NAMALWA (cell line): ENCODE measurements at regions not wholly inside any gene's neighbourhood (a gene's known extent, or its start where the extent isn't known, plus 50 kb on each side); places are given as distances from the start of the nearest gene placed in this dataset.

Experiments used
- DNase-seq: peaks from one replicate; pipeline ENCODE4 v3.0.0-alpha.2; 2015; ENCODE audit warnings: low spot score

DNA sequence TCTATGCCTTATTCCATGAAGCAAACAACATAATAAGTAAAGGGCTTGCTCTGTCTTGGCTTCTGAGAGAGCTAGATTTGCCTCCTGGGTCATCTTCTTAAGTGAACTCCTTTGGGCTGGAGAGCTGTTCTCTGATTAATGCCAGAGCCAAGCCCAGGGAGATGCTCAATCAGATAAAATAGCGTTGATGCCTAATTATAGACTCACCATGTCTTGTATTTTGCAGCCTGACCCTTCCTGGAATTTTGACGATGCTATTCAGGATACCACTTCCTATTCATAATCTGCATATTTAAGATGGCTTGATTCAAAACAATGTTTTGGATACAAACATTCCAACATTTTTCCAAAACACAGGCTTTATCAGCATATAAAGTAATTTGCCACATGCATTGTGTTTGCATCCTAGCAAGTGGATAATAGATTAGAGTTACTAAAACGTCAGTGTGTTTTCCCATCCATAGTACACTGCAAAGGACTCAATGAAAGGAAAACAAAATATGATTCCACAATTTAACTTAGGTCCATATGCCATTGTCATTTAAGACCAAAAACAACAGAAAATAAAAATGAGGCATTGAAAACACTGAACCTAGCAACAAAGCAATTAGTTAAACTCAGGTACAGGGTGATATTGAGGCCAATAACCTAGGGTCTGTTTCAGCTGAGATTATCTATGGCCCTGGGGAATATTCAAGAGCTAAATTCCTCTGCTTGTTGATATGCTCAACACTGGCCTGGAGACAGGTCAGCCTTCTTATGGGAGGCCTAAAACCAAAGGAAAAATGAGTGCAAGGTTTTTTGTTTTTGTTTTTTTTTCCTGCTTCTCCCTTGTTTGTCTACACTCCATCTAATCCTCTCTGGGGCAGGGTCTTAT lies 184.2 kb upstream of the FOXN3 start:
- no peak for DNase-seq

DNA sequence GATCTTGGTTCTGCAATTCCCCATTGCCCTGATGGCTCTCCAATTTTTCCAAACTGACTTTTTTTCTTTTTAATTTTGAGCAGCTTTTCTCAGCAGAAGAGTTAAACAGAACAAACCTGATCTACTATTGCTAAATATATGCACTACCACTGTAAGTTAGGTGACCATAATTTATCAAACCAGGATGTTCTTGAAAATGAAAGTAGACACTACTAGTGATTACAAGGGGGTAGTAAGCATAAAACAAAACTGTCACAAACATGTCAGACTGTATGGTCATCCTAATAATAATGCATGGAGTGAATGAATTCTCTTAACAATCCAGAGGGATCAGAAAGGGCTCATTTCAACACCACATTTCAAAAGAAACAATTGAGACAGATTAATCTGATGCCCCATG lies 183.0 kb upstream of the FOXN3 start:
- DNase-seq: no peak

DNA sequence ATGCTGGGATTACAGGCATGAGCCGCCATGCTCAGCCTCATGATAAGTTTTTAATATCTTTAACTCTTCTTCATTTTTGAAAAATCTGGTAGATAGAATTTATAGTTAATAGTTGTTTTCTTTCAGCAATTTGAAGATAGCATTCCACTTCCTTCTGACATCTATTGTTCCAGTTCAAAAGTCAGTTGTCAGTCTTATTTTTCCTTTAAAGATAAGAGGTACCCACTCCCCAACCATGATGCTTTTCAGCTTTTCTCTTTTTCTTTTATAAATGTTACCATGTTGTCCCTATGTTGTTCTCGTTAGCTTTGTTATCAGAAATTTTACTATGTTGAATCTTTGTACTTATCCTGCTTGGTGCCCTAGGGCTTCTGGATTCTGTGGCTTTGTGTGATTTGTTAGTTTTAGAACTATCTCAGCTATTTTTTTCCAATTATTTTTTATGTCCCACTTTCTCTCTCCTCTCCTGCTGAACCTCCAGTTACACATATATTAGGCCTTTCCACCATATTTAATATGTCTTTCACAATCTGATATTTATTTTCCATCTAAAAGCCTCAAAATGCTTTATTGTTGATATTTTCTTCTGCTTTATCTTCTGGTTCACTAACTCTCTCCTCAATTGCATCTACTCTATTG lies 181.6 kb upstream of the FOXN3 start:
- DNase-seq: peak; percentile 11

DNA sequence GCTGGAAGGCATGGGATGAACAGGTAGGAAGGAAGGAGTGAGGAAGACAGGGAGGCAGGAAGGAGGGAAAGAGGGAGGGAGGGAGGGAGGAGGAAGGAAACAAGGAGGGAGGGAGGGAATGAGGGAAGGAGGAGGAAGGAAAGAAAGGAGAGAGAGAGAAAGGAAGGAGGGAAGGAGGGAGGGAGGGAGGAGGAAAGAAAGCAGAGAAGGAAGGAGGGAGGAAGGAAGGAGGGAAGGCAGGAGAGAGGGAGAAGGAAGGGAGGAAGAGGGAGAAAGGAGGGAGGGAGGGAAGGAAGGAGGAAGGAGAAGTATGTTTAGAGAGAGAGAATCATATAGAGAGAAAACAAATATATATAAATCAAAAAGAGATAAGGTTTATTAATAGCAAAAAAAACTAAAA lies 175.9 kb upstream of the FOXN3 start:
- DNase-seq: no peak

DNA sequence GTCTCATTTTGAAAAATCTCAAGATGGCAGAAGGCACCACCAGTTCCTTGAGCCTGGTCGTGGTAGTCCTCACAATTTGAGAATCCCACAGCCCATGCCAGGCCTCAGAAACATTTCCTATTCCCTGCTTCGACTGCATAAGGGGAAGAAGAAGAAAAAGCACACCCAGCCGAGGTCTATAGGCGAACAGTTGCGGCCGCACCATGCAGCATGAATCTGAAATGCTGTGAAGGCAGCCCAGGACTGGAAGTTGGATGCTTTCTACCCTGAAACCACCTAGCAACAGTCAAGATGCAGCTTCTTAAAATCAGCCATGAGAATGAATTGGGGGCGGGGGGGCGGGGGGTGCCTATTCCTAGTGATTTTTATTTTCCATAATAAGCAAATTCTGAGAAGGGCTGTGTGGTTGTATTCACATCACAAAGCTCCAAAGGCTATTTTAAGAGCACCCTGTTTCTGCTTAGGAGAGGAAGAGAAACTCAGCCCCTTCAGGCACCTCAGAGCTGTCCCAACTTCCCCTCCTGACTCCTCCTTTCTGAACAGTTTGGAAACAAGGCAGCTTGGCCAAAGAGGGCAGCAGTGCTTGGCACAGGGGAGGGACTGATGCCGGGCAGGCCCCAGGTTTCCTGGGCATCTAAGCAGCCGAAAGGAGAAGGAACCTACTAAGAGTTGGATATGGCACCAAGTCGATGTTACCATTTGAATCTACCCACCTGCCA lies 172.5 kb upstream of the FOXN3 start:
- DNase-seq: no peak

DNA sequence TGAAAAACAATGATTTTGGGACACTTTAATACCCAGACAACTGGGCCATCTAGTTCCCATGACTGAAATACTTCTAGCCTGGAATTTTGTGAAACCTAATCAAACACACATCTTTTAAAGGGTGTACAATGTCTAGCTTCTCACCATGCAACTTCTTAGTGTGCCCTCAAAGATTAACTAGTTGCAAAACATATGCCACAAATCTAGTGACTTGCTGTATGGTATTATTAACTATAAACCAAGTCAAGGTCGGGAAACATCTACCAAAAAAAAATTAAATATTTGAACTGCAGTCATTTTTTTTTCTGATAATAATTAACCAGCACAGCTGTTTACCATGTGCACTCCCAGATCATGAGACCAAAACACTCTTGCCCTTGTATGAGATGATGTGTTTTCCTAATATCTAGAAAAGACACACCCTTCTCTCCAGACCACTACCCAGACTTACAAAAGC lies 171.8 kb upstream of the FOXN3 start:
- no peak for DNase-seq

DNA sequence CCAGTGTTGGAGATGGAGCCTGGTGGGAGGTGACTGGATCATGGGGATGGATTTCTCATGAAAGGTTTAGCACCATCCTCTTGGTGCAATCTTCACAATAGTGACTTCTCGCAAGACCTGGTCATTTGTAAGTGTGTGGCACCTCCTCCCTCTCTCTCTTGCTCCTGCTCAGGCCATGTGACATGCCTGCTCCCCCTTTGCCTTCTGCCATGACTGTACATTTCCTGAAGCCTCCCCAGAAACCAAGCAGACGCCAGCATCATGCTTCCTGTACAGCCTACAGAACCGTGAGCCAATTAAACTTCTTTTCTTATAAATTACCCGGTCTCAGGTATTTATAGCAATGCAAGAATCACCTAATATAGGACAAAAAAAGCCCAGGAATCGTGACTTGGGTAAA lies 171.0 kb upstream of the FOXN3 start:
- DNase-seq: no peak

DNA sequence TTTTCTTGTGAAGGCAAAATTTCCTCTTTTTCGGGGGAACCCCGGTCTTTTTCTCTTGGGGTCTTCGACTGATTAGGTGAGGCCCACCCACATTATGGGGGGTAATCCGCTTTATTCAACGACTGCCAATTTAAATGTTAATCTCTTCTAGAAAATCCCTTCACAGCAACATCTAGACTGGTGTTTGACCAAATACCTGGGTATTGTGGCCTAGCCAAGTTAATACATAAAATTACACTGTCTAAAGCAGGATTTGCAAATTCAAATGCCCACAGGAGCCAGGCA lies 170.0 kb upstream of the FOXN3 start:
- no peak for DNase-seq

DNA sequence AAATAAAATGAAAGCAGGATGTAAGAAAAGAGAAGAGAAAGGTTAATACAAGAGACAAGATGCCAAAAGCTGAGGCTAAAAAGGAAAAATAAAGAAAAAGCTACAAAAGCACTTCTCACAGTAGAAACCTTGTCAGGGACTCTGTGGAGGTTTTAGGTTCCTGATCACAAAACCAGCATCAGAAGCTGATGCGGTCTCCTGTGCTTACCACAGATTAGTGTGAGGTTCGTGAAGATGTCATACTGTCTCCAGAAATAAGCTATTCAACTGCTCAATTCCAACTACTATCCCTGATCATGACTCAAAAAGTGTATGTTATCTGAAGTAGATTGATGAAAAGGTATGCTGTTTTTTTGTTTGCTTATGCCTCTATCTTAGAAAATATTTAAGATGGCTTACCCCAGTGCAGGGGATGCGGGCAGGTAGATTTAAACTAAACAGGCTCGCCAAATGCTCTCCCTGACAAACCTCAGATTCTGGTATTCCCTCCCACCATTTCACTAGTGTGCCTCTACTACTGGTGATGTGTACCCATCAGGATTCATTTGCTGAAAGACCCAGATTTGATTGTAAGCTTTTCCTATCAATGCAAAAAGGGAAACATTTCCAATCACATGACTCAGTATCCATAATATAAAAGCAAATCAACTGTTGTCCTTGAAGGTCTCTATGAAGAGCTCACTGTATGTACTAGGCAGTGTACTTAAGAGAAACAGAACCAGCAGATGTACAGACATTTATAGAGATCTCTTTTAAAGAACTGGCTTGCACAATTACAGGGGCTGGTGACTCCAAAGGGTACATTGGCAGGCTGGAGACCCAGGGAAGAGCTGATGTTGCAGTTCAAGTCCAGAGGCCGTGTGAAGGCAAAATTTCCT lies 169.5 kb upstream of the FOXN3 start:
- no peak for DNase-seq

DNA sequence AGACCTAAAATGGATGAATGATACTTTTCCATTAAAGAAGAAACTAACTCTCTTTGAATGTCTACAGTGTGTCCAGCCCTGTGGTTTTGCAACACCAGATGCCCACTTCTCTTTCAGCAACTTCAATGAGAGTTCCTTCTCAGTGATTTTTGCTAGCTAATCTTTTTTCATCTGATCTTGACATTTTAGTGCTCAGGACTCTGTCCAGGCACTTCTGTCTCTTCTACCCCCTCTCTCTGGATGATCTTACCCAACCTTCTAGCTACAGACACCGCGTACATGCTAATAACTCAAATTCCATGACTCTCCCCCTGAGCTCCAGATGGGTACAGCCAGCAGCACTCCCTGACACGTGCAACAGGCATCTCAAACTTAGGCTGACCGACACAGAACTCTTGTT lies 161.1 kb upstream of the FOXN3 start:
- no peak for DNase-seq

DNA sequence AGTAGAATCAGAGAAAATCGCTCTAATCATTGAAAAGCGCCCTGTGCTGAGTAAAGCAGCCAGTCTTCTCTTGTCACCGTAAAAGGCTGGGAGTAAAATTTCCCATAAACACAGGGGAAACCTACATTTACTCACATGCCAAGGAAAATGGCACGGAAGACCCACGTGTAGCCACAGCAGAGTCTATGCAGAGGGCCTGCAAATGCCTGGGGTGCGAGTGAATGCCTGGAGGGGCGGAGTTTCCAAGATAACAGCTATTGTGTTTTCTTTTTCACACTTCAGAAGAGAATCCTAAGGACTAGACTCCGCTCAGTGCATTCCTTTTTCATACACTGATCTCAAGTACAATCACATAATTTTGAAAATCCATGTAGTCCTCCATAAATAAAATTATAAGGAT lies 159.9 kb upstream of the FOXN3 start:
- DNase-seq: no peak

DNA sequence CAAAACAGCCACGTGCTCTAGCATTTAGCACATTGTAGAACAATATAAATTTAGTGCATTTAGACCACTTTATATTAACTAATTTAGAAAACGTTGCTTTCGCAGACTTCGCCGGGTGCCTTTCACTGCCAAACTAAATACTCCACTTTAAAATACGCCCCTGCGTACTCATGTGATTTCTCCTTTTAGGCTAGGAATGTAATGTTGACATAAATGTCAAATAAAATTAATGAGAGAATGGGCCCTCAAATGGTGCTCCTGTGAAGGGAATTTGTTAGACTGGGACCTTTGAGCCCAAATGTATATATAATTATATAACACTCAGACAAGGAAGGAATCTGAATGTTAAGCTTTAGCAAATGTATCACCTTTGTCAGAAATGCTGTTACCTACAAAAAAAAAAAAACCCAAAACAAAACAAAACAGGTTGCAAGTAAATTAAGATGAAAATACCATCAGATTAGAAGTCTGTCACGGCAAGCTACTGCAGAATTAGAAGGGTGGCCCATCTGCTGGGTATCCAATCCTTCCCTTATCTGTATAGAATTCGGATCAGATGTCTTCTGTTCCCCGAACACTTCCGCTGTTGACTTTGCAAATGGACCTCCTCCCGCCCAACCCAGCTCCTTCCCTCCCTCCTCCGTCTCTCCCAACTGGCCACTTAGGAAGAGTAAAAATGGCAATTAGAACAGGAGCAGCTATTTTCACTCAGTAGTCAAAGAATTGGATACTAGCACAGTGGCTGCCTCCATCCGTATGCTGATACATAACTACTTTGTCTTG lies 159.3 kb upstream of the FOXN3 start:
- DNase-seq: no peak

DNA sequence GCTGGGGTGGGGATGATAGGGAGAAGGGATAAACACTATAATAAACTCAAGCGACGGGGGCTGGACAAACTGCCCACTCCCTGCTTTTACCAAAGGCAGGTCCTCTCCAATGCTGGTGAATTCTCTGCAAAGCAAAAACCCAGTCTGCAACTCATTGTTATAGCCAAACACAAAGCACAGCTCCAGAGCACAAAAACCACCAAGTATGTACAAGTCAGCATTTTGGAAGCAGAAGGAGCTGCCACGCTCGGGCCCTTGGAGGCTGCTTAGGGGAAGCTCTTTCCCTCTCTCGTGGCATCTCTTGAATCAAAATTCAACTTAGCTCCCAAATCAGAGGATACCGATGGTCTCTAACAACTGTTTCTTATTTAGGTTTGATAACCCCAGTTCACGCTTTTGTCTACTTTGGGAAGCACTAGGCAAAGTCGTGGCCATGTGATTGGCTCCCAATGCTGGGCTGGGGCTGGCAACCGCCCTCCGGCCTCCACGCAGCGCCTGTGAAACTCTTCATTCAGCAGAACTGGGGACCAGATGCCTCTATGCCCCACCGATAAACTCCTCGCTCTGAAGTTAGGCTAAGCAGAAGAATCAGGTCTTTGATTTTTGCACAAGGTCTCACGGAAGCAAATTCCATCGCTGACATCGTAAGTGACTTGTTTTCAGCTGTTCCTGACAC lies 158.5 kb upstream of the FOXN3 start:
- DNase-seq: no peak

DNA sequence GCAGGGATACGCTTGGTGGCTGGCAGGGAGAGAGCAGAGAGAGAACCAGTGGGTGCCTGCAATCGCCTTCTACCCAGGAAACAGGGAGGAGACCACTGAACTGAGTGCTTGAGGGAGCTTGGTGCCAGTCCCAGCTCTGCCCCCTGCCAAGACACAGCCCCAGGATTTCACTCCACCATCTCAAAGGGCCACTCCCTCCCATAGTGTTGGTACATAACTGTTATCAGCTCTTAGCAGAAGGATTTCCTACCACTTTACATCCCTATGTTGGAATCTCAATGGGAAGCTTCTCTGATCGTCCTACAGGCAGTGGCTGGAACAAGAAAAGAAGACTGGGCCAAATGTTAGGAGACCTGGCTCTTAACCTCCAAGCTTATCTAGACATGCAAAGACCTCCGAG lies 157.4 kb upstream of the FOXN3 start:
- no peak for DNase-seq

DNA sequence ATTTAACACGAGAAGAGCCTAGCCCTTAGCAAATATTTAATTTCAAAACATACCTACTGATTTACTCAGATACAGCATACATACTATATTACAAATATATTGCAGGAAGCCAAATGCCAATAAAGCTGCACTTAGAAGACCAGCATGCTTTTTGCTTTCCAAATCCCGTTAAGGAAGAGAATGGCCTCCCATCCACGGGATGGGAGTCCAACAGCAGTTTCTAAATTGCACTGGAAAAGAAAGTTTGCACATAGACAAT lies 156.3 kb upstream of the FOXN3 start:
- no peak for DNase-seq

DNA sequence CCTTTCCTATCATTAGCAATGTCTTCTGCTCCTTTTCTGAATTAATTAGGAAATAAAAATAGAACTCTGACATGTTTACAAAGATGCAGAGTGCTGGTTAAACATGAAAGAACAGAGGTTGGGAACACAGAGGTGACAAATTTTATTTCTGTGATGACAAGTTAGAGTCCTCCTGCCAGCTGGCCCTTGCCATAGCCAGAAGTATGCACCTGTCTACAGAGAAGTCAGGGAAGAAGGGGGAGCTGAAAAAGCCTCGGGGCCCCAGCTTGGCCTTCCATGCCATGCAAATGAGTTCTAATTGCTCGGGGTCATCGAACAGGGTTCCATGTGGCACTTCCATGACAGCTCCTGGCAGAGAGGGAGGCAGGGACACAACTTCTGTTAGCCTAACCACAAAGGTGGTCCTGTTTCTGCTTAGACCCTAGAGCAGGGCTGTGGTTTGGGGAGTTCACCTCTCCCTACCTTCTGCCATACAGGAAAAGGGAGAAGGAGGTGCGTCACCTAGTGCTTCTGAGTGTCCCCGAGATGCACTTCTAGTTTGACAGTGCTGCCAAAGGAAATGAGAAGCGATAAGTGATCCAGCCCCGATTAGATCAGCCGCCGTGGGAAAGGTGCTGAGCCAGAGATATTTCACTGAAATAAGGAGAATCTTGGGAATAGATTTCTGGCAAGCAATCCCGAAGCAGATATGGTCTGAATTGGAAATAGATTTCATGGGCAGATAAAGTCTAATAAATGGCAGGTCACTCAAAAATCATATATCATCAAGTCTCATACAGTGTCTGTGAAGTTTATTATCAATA lies 155.8 kb upstream of the FOXN3 start:
- no peak for DNase-seq

DNA sequence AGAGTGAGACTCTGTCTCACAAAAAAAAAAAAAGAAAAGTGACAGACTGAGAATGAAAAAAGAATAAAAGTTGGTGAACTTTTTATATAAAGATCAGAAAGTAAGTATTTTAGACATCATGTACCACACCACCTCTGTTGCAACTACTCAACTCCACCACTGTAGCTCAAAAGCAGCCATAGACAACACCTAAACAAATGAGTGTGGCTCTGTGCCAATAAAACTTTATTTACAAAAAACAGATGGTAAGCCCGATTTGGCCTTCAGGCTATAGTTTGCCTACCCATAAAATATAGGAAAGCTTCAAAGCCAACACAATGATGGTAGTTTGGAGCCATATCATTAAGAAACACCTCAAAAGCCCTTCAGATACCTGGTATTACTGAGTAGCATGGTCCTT lies 154.5 kb upstream of the FOXN3 start:
- peak; percentile 12 for DNase-seq

DNA sequence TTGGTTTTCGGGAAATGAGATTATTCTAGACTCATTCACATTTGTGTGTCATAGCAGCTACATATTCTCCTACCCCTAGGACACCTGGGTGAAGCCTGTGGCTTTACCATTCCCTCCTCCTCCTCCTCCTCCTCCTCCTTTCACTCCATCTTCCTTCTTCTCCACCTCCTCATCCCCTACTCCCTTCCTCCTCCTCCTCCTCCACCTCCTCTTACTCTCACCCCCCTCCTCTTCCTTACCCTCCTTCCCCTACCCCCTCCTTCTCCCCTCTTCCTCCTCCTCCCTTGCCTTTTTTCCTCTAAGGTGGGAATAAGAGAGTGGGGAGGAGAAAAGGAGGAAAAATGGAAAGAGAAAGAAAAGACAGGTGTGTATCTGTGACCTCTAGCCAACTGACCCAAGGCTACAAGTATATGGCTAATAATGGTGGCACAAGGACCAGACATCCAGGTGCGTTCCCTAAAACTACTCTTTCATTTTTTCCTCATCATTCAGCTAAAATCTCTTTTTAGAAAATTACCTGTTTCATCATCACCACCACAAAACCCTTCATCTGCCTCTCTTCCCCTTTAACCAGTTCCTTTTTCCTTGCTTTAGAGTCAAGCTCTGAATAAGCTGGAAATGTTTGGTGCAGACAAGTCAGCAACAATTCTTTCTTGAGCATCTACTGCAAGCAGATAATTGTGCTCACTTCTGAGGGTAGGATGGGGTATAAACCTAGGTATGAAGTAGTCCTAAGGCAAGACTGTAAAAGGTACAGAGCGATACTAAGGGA lies 149.8 kb upstream of the FOXN3 start:
- DNase-seq: no peak

DNA sequence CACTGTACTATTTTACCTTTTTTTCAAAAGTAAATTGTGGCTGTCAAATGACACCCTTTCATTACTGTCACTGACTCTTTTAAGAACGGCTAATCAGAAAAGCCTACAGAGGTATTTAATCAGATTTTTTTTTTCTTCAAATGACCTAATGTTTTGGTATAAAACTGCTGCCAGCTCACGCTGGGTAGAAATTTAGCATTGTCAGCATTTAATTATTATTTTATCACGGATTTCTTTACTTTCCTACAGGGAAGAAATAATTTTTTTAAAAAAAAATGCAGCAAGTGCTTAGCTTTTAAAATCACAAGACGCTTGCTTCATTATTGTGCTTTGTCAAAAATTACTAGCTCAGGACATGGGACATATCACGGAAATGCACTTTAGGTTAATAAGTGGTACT lies 149.1 kb upstream of the FOXN3 start:
- no peak for DNase-seq

DNA sequence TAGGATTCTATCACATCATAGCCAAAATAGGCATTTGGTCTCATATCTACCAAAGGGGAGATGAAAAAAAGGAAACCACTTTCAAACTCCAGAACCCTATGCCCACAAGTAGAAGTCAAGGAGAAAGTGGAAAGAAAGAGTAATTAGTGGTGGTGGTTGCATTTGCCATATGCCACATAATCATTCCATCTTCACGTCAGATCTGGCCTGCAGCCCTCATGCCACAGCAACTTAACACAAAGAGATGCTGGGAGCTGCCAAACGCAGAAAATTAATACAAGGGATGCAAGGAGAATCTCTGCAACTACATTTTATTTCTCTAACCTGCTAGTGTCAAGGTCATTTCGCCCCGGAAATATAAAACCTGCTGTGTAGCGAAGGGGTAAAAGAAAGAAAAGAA lies 148.6 kb upstream of the FOXN3 start:
- DNase-seq: no peak
